ENCODE measurements at regions not wholly inside any gene's neighbourhood (a gene's known extent, or its start where the extent isn't known, plus 50 kb on each side); places are given as distances from the start of the nearest gene placed in this dataset.

DNA sequence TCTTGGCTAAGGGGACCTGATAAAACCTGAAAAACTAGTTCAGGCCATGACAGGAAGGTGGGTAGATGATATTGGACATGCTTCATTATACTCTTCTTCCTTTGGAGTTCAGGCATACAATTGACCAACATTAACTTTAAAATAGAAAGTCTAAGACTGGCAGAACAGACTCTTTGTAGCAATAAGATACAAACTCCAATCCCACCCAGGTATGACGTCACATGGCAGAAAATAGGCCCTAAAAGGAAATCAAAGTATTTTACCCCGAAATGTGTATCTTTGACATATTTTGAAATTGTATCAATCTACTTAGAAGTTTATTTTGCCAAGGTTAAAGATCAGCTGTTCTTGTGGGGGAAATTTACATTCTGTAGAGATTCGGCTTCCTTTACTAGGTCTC, 198.1 kb upstream of the LRIG3 start:
- TF ChIP-seq CTCF (IDR thresholded peaks at IDR 0.05) (no peak), POLR2AphosphoS5 (IDR thresholded peaks at IDR 0.05; ENCODE audit: low read depth, low read length) (no peak), TCF7L2 (IDR thresholded peaks at IDR 0.05; ENCODE audit: low read depth, low read length) (no peak), REST (IDR thresholded peaks at IDR 0.05; ENCODE audit: insufficient read depth in 1 of 2, low read depth in 2 of 2, low read length in 1 of 2) (no peak)
